ENCODE measurements at regions not wholly inside any gene's neighbourhood (a gene's known extent, or its start where the extent isn't known, plus 50 kb on each side); places are given as distances from the start of the nearest gene placed in this dataset.

GRCh38 chr15:70354346-70354905, 256.7 kb upstream of the TLE3 start:
- WGBS, 4 donors: 69 to 82% (median 76%) methylated on average over 15 to 20 of the region's 20 CpGs
- no peaks in the 10 kb centered on the region for H3K9me3 ChIP-seq (replicated peaks in 1 of 3)
- H3K27ac ChIP-seq: no peak overlapping the region
- no peak for DNase-seq
- H3K4me1 ChIP-seq (replicated peaks in 1 of 2): no peaks in the 10 kb centered on the region
- intact Hi-C loops (cut with DNase I): no loop called here
- TF ChIP-seq POLR2A (IDR thresholded peaks at IDR 0.05): no peak
- no peak for TF ChIP-seq CTCF (IDR thresholded peaks at IDR 0.05)
- H3K36me3 ChIP-seq (replicated peaks in 1 of 2): no peaks in the 10 kb centered on the region
- H3K27me3 ChIP-seq: no peaks in the 10 kb centered on the region
- no peak overlapping the region for H3K4me3 ChIP-seq

- H3K9me3 ChIP-seq (replicated peaks in 1 of 3): no peaks in the 10 kb centered on the region
- H3K36me3 ChIP-seq (replicated peaks in 1 of 2): no peaks in the 10 kb centered on the region
- intact Hi-C loops (cut with DNase I): no loop called here
- no peak for DNase-seq
- H3K4me3 ChIP-seq: no peak overlapping the region
- H3K4me1 ChIP-seq (replicated peaks in 1 of 2): no peaks in the 10 kb centered on the region
- TF ChIP-seq CTCF (IDR thresholded peaks at IDR 0.05) (no peak), POLR2A (IDR thresholded peaks at IDR 0.05) (no peak)
- H3K27ac ChIP-seq: no peak overlapping the region
- 81 to 93% (median 87%) methylated on average over 6 to 12 of the region's 12 CpGs for WGBS, 4 donors
- H3K27me3 ChIP-seq: no peaks in the 10 kb centered on the region
Observed at GRCh38 chr15:70353606-70354345, 256.1 kb upstream of the TLE3 start.

GRCh38 chr15:70351941-70352774, 254.4 kb upstream of the TLE3 start:
- no peak for TF ChIP-seq CTCF (IDR thresholded peaks at IDR 0.05)
- no peak for TF ChIP-seq POLR2A (IDR thresholded peaks at IDR 0.05)
- Histone ChIP-seq H3K4me3 (no peak overlapping the region), H3K4me1 (replicated peaks in 1 of 2) (no peaks in the 10 kb centered on the region), H3K27ac (no peak overlapping the region), H3K36me3 (replicated peaks in 1 of 2) (no peaks in the 10 kb centered on the region), H3K27me3 (no peaks in the 10 kb centered on the region), H3K9me3 (replicated peaks in 1 of 3) (no peaks in the 10 kb centered on the region)
- DNase-seq: no peak
- intact Hi-C loops (cut with DNase I): no loop called here
- 86 to 90% (median 88%) methylated on average over 2 to 3 of the region's 3 CpGs for WGBS, 4 donors

- whole genome bisulfite sequencing, 4 donors: 95 to 99% (median 96%) methylated on average over 5 of the region's 5 CpGs
- H3K4me3 ChIP-seq: no peak overlapping the region
- no peak overlapping the region for H3K27ac ChIP-seq
- DNase-seq: no peak
- no peaks in the 10 kb centered on the region for H3K27me3 ChIP-seq
- no peaks in the 10 kb centered on the region for H3K9me3 ChIP-seq (replicated peaks in 1 of 3)
- no peaks in the 10 kb centered on the region for H3K4me1 ChIP-seq (replicated peaks in 1 of 2)
- intact Hi-C loops (cut with DNase I): no loop called here
- no peaks in the 10 kb centered on the region for H3K36me3 ChIP-seq (replicated peaks in 1 of 2)
- TF ChIP-seq CTCF (IDR thresholded peaks at IDR 0.05) (no peak), POLR2A (IDR thresholded peaks at IDR 0.05) (no peak)
Observed at GRCh38 chr15:70351391-70351790, 253.7 kb upstream of the TLE3 start.
